M059J (cell line): ENCODE measurements at regions not wholly inside any gene's neighbourhood (a gene's known extent, or its start where the extent isn't known, plus 50 kb on each side); places are given as distances from the start of the nearest gene placed in this dataset.

ENCODE experiments used
- DNase-seq: peaks from one replicate; pipeline ENCODE4 v3.0.0-alpha.2; 2012; ENCODE audit warnings: low read depth

GRCh38 chr3:159840703-159841299 is 147.8 kb upstream of the IL12A start:
- DNase-seq = no peak

- DNase-seq = no peak
Observed at GRCh38 chr3:159841766-159842165, 146.9 kb upstream of the IL12A start.

GRCh38 chr3:159843840-159844730 is 144.6 kb upstream of the IL12A start:
- peak; percentile 72 for DNase-seq

- no peak for DNase-seq
Observed at GRCh38 chr3:159844801-159845261, 143.8 kb upstream of the IL12A start.

- no peak for DNase-seq
Observed at GRCh38 chr3:159845737-159846136, 142.9 kb upstream of the IL12A start.

- DNase-seq = no peak
Observed at GRCh38 chr3:159846255-159846654, 142.4 kb upstream of the IL12A start.

- DNase-seq = no peak
Observed at GRCh38 chr3:159848348-159849118, 140.1 kb upstream of the IL12A start.

GRCh38 chr3:159850481-159850880 is 138.2 kb upstream of the IL12A start:
- no peak for DNase-seq

- no peak for DNase-seq
Observed at GRCh38 chr3:159852266-159852665, 136.4 kb upstream of the IL12A start.

GRCh38 chr3:159852821-159853505 is 135.7 kb upstream of the IL12A start:
- peak; percentile 85 for DNase-seq

GRCh38 chr3:159853506-159853864 is 135.2 kb upstream of the IL12A start:
- no peak for DNase-seq

- peak; percentile 98 for DNase-seq
Observed at GRCh38 chr3:159854500-159855124, 134.0 kb upstream of the IL12A start.

- peak; percentile 28 for DNase-seq
Observed at GRCh38 chr3:159855599-159856346, 132.9 kb upstream of the IL12A start.

GRCh38 chr3:159856590-159857104 is 132.0 kb upstream of the IL12A start:
- DNase-seq = no peak

- DNase-seq = no peak
Observed at GRCh38 chr3:159857840-159858239, 130.8 kb upstream of the IL12A start.

- no peak for DNase-seq
Observed at GRCh38 chr3:159858650-159859049, 130.0 kb upstream of the IL12A start.

- DNase-seq = no peak
Observed at GRCh38 chr3:159859424-159859823, 129.2 kb upstream of the IL12A start.

GRCh38 chr3:159859836-159860235 is 128.8 kb upstream of the IL12A start:
- no peak for DNase-seq

GRCh38 chr3:159860269-159861116 is 128.1 kb upstream of the IL12A start:
- DNase-seq = no peak
